HCT116 (cell line): ENCODE measurements at regions not wholly inside any gene's neighbourhood (a gene's known extent, or its start where the extent isn't known, plus 50 kb on each side); places are given as distances from the start of the nearest gene placed in this dataset.

Source experiments
- ATAC-seq: fragments of 200-7000 bp; cut with Tn5 transposase; 2 replicates; pipeline ENCODE4 v1.9.1; 2020; ENCODE audit warnings: mild to moderate bottlenecking, moderate library complexity
- BruUV-seq: library from RNA; stranded (reverse); fragments of 400-500 nt; replicated peaks from 2 replicates; lab custom pipeline; 2021; lab: Mats Ljungman, UMichigan
- CTCF ChIA-PET: fragments of 300-600 bp; sonication (Branson Sonifier 250); formaldehyde crosslinking; loops from one replicate; lab custom pipeline; 2021; ENCODE audit warnings: antibody characterized with exemption; lab: Charles Lee
- POLR2A ChIA-PET: fragments of 300-600, 350-600 bp; sonication (Branson Sonifier 250); formaldehyde crosslinking; loops from one replicate; lab custom pipeline; 2021; ENCODE audit warnings: antibody characterized with exemption; lab: Charles Lee
- RAD21 ChIA-PET, 2 experiments: fragments of 300-600 bp; sonication (Branson Sonifier 250); formaldehyde crosslinking; loops; one replicate each; lab custom pipeline; 2023; ENCODE audit warnings: low total read pairs in 2 of 2; ENCODE audit not compliant: uncharacterized antibody in 2 of 2, unreplicated experiment in 2 of 2, low non-redundant PET in 1 of 2; lab: Charles Lee
- DNase-seq: peaks from one replicate; pipeline ENCODE4 v3.0.0-alpha.2; 2010; ENCODE audit warnings: low read depth, low spot score
- H2AFZ ChIP-seq: fragments of 200-600 bp; shearing (Covaris generic), sonication (generic); 2 replicates; pipeline ENCODE4 v1.6.1; 2017; ENCODE audit warnings: low read depth, mixed run types, mixed read lengths, antibody characterized with exemption, low read length; ENCODE audit not compliant: poor library complexity, severe bottlenecking
- H3K27ac ChIP-seq: 2 replicates; pipeline ENCODE4 v1.5.1; 2012; ENCODE audit warnings: low read depth, low read length
- H3K27me3 ChIP-seq: fragments of 200-600 bp; sonication (generic); 2 replicates; pipeline ENCODE4 v1.6.1; 2016; ENCODE audit warnings: mixed run types, low read length, mixed read lengths; ENCODE audit not compliant: insufficient read depth
- H3K36me3 ChIP-seq, 2 experiments: fragments of 200-500 bp in 1 of 2; fragments of 200-600 bp in 1 of 2; sonication (Bioruptor generic) in 1 of 2; sonication (generic) in 1 of 2; 2 replicates each; pipeline versions ENCODE4 v1.5.1 to v1.6.1; 2014 to 2016; ENCODE audit warnings: low read length in 2 of 2, inconsistent platforms in 1 of 2, mixed read lengths in 1 of 2, mixed run types in 1 of 2; ENCODE audit not compliant: insufficient read depth in 2 of 2, control insufficient read depth in 1 of 2
- H3K4me1 ChIP-seq, 2 experiments: fragments of 200-600 bp in 1 of 2; sonication (generic) in 1 of 2; 2 replicates each; pipeline versions ENCODE4 v1.5.1 to v1.6.1; 2012 to 2017; ENCODE audit warnings: low read length in 2 of 2, inconsistent platforms in 1 of 2, mild to moderate bottlenecking in 1 of 2, mixed read lengths in 1 of 2, mixed run types in 1 of 2, moderate library complexity in 1 of 2; ENCODE audit not compliant: insufficient read depth in 2 of 2, control insufficient read depth in 1 of 2
- H3K4me2 ChIP-seq: fragments of 200-600 bp; sonication (generic); 2 replicates; pipeline ENCODE4 v1.6.1; 2017; ENCODE audit warnings: mixed run types, low read length, mixed read lengths
- H3K4me3 ChIP-seq, 2 experiments: fragments of 200-600 bp in 1 of 2; sonication (generic) in 1 of 2; replicated peaks in 1 of 2; 2 replicates each; pipeline ENCODE4 v1.5.1; 2011 to 2016; ENCODE audit warnings: low read length in 2 of 2, control low read depth in 1 of 2, low read depth in 1 of 2, mild to moderate bottlenecking in 1 of 2, mixed read lengths in 1 of 2, mixed run types in 1 of 2
- H3K79me2 ChIP-seq: fragments of 200-600 bp; sonication (generic); 2 replicates; pipeline ENCODE4 v1.6.1; 2017; ENCODE audit warnings: mild to moderate bottlenecking, mixed run types, low read length, moderate library complexity, mixed read lengths; ENCODE audit not compliant: insufficient read depth
- H3K9ac ChIP-seq: fragments of 200-600 bp; sonication (generic); 2 replicates; pipeline ENCODE4 v1.6.1; 2016; ENCODE audit warnings: low read length, mixed read lengths
- H3K9me2 ChIP-seq: fragments of 200-600 bp; sonication (generic), shearing (Covaris generic); 2 replicates; pipeline ENCODE4 v1.6.1; 2017; ENCODE audit warnings: mixed run types, mild to moderate bottlenecking, moderate library complexity; ENCODE audit not compliant: insufficient read depth
- H3K9me3 ChIP-seq, 2 experiments: fragments of 200-500 bp in 1 of 2; fragments of 200-600 bp in 1 of 2; sonication (Bioruptor generic) in 1 of 2; sonication (generic) in 1 of 2; 2 replicates each; pipeline ENCODE4 v1.6.1; 2014 to 2017; ENCODE audit warnings: low read length in 2 of 2, mixed read lengths in 2 of 2, inconsistent platforms in 1 of 2, low read depth in 1 of 2, mild to moderate bottlenecking in 1 of 2, mixed run types in 1 of 2, moderate library complexity in 1 of 2; ENCODE audit not compliant: control insufficient read depth in 1 of 2, insufficient read depth in 1 of 2
- H4K20me1 ChIP-seq: fragments of 200-600 bp; sonication (generic), shearing (Covaris generic); 2 replicates; pipeline ENCODE4 v1.6.1; 2017; ENCODE audit warnings: mixed run types, mild to moderate bottlenecking, moderate library complexity; ENCODE audit not compliant: insufficient read depth
- EZH2phosphoT487 ChIP-seq: fragments of 200-600 bp; IDR thresholded peaks from 2 replicates; pipeline ENCODE4 v1.6.1; 2018; ENCODE audit warnings: antibody characterized with exemption, borderline replicate concordance
- MAX ChIP-seq: IDR thresholded peaks from 2 replicates; pipeline ENCODE4 v1.6.1; 2012
- RAD21 ChIP-seq: IDR thresholded peaks from 2 replicates; pipeline ENCODE4 v1.6.1; 2012; ENCODE audit warnings: low read depth, mild to moderate bottlenecking
- SRF ChIP-seq: IDR thresholded peaks from 2 replicates; pipeline ENCODE4 v1.6.1; 2012; ENCODE audit warnings: low read depth
- TCF7L2 ChIP-seq: IDR thresholded peaks from 2 replicates; pipeline ENCODE4 v1.7.0; 2011; ENCODE audit warnings: borderline replicate concordance, inconsistent platforms; ENCODE audit not compliant: insufficient read depth, insufficient read length; ENCODE audit errors: extremely low read depth
- ZNF274 ChIP-seq: fragments of 200-500 bp; sonication (Bioruptor generic); IDR thresholded peaks from 2 replicates; pipeline ENCODE4 v1.6.1; 2014; ENCODE audit warnings: mild to moderate bottlenecking, low read depth, low read length, inconsistent platforms
- intact Hi-C: fragments of 100-400 bp; cut with micrococcal nuclease; formaldehyde crosslinking; loops from 2 replicates; pipeline ENCODE4 v1.10.0; 2022
- TF ChIP-seq, protein P1 (sequence below): IDR thresholded peaks from 2 replicates; pipeline ENCODE4 v1.6.1; 2012; ENCODE audit warnings: low read depth

- TF ChIP-seq, protein P1, sequence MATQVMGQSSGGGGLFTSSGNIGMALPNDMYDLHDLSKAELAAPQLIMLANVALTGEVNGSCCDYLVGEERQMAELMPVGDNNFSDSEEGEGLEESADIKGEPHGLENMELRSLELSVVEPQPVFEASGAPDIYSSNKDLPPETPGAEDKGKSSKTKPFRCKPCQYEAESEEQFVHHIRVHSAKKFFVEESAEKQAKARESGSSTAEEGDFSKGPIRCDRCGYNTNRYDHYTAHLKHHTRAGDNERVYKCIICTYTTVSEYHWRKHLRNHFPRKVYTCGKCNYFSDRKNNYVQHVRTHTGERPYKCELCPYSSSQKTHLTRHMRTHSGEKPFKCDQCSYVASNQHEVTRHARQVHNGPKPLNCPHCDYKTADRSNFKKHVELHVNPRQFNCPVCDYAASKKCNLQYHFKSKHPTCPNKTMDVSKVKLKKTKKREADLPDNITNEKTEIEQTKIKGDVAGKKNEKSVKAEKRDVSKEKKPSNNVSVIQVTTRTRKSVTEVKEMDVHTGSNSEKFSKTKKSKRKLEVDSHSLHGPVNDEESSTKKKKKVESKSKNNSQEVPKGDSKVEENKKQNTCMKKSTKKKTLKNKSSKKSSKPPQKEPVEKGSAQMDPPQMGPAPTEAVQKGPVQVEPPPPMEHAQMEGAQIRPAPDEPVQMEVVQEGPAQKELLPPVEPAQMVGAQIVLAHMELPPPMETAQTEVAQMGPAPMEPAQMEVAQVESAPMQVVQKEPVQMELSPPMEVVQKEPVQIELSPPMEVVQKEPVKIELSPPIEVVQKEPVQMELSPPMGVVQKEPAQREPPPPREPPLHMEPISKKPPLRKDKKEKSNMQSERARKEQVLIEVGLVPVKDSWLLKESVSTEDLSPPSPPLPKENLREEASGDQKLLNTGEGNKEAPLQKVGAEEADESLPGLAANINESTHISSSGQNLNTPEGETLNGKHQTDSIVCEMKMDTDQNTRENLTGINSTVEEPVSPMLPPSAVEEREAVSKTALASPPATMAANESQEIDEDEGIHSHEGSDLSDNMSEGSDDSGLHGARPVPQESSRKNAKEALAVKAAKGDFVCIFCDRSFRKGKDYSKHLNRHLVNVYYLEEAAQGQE = no peak
- no peak for TF ChIP-seq RAD21
- no peak for TF ChIP-seq ZNF274
- no peak for TF ChIP-seq SRF
- TF ChIP-seq EZH2phosphoT487 = no peak
- TF ChIP-seq TCF7L2 = no peak
Measured at GRCh38 chr1:14267991-14268390, 330.5 kb upstream of the KAZN start (continued).

- intact Hi-C loops = no loop called here
- no peaks in the 10 kb centered on the region for H3K9me2 ChIP-seq
- no peak overlapping the region for H3K27ac ChIP-seq
- no peak overlapping the region for H2AFZ ChIP-seq
- no peak overlapping the region for H3K4me2 ChIP-seq
- no peaks in the 10 kb centered on the region for H3K36me3 ChIP-seq
- H3K27me3 ChIP-seq = no peaks in the 10 kb centered on the region
- RAD21 ChIA-PET = no interaction called here
- CTCF ChIA-PET = no interaction called here
- H3K9me3 ChIP-seq = no peaks in the 10 kb centered on the region
- DNase-seq = no peak
- H4K20me1 ChIP-seq = no peaks in the 10 kb centered on the region
- no TSS peak for BruUV-seq
- H3K9ac ChIP-seq = no peak overlapping the region
- H3K4me1 ChIP-seq = no peaks in the 10 kb centered on the region
- no peak overlapping the region for H3K4me3 ChIP-seq
- TF ChIP-seq MAX = no peak
- TF ChIP-seq, all 23 proteins: peak for 0
- H3K79me2 ChIP-seq = no peaks in the 10 kb centered on the region
- ATAC-seq = no peak
- POLR2A ChIA-PET = no interaction called here
Measured at GRCh38 chr1:14270821-14271220, 327.7 kb upstream of the KAZN start.
